ENCODE measurements at regions not wholly inside any gene's neighbourhood (a gene's known extent, or its start where the extent isn't known, plus 50 kb on each side); places are given as distances from the start of the nearest gene placed in this dataset.

DNA sequence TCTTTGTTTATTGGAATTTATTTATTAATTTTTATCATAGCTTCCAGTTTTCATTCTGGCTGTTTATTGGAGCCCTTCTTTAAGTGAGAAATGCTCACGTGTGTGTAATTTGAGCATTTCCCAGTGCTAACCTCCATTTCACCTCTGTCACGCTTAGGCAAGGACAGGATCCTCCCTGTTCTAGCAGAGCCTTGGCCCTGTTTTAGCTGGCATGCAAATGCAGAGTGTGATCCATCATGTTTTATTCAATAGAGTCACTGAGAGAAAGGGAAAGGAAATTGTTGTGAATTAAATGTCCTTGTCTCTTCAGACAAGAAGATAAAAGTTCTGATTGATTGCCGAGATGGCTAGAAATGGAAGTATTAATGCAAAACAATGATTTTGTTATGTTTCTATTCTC is 137.3 kb upstream of the ACO1 start:
- no peak for DNase-seq

DNA sequence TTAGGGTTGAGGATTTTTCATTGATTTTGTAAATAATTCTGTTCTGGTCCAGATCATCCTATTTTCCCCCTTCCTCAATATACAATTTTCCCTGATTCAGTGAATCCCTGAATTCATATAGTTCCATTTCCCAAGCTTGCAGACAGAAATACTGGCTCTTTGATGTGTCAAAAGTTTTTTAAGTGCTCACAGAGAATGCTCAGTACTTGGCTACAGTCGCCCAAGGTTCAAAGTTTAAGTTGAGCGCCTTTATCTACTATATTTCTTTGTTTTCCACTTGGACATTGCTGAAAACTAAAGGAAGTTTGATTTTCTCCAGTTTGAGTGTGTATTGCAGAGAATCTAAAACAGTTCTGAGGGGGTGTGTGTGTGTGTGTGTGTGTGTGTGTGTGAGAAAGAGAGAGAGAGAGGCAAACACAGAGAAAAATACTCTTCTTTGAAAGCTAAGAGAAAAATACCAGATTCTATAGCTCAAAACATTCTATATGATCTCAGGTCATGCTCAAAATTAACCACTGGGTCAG is 136.2 kb upstream of the ACO1 start:
- no peak for DNase-seq

DNA sequence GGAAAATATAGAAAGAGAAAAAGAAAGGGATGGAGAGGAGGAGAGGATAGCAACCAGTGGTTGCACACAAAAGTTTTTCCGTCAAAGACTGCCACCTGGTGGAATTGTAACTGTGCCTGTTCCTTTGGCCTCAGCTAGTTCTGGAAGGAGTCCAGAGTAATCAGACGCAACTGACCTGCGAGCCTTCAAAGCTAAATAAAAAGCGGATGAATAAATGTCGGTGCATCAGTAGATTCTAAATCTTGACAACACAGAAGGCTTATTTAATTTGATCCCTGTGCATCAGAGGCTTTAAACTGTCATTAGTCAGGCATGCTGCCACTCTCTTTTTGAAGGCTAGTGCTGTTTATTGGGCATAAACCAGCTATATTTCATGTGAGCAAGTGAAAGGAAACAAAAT is 132.9 kb upstream of the ACO1 start:
- DNase-seq, result peak; percentile 17

DNA sequence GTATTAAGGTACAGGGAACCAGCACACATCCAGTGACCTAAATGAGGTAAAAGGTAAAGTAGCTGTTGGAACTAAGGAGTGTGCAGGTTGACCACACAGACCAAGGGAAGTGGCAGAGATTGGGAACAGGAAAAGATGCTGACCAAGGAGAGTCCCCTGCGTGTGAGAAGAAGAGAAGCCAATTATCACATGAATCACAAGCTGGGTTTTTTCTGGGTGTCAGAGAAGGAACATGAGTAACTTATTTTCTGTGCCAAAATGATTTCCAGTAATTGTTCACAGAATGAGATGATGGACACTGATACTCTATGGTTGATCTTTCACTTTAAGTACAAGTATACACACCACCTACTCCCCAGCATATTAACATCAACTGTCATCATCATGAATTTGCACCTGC is 130.7 kb upstream of the ACO1 start:
- DNase-seq, result no peak

DNA sequence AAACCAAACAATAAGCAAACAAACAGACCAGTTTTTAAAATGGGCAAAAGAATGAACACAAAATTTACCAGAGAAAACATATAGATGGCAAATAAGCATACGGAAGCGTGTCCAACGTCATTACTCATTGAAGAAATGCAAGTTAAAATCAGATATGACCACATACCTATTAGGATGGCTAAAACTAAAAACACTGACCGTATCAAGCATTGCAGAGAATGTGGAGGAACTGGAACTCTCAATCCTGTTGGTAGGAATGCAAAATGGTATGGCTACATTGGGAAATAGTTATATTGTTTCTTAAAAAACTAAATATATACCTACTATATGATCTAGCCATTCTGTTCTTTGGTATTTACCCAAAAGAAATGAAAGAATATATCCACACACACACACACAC is 129.4 kb upstream of the ACO1 start:
- DNase-seq, result no peak

DNA sequence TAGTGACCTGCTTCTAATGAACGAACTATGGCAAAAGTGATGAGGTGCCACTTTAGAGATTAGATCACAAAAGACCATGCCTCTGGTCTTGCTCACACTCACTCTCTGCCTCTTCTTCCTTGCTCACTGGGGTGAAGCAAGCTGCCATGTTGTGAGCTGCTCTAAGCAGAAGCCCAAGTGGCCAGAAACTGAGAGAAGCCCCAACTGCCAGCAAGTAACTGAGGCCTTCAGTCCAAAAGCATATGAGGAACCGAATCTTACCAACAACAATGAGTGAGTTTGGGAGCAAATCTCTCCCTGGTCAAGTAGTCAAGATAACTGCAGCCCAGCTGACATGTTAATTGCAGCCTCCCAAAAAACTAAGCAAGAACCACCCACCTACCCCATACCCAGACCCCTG is 126.0 kb upstream of the ACO1 start:
- DNase-seq, result no peak

DNA sequence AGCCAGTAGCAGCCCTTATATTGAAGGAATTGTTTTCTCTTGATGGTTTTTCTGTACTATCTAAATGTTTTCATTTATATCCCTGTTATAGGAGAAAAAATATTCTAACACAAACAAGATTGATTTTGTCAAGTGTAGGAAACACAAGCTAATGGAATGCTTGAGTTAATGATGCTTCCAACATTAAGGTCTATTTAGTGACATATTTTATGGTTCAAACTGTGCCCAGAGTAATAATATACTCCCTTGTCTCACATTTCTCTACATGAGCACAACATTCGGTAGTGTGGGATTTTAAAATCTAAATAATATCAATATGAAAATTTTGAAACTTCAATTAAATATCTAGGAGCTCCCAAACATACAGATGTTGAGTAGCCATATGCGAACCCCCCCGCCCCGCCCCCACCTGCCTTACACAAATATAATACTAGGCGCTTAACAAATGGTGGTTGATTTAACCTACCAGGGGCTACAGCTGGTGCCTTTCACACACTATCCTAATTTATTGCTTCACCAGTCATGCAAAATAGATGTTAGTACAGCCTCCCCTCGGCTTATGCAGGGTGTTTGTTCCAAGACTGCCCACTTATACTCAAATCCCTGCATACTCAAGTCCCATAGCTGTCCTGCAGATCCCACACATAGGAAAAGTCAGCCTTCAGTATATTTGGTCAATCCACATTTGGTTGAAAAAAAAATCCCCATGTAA is 124.1 kb upstream of the ACO1 start:
- DNase-seq, result no peak

DNA sequence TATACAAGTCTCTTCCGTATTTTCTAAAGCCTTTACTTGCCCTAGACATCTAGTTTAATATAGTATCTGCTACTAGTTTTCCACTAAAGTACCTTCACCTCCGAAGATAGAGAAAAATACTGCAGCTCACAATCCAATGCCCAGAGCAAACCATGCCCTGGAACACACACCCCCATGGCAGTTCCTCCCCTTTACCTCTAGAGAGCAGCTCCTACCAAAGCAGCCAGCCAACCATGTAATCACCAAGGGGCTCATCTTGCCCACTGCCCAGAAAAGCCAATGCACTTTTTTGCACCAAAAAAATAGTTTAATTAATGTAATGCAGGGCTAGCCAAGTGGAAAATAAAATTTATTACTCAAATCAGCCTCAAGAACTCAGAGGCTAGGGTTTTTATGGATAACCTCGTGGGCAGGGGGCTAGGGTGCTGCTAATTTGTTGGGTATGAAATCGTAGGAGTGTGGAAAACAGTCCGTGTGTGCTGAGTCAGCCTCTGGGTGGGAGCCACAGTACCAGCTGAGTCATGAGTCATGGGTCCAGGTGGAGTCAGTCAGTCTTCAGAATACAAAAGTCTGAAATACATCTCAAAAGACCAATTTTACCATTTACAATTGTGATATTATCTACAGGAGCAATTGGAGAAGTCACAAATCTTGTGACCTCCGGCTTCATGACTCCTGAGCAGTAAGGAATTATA is 120.1 kb upstream of the ACO1 start:
- no peak for DNase-seq

DNA sequence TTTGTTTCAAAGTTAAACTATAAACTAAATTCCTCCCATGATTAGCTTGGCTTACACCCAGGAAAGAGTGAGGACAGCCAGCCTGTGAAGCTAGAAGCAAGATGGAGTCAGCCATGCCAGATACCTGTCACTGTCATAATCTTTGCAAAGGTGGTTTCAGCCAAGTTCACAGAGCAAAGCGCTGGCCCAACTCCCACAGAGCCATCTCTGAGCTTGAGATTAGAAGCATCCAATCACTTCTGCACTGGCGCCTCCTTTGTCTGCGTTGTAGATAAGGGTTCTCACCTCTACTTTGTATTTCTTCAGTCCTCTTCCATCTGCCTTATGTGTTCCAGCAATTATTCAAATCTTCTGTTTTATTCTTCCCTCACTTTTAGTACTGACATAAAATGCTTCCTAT is 119.4 kb upstream of the ACO1 start:
- DNase-seq, result no peak

DNA sequence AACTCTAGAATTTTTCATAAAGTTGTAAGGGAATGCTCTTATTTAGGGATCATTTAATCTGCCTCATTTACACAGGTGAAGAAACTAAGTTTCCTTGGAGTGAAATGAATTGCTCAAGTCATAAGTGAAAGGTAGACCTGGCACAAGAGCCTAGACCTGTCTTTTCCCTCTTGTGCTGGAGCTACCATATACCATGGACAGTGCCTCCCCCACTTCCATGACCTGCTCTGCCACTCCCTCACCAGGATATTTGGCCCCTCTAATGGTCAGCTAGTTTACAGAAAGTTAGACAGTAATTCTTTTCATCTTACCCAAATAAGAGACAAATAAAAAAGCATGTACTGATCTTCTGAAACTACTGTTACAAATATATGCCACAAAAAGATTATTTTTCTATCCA is 105.5 kb upstream of the ACO1 start:
- DNase-seq, result no peak

DNA sequence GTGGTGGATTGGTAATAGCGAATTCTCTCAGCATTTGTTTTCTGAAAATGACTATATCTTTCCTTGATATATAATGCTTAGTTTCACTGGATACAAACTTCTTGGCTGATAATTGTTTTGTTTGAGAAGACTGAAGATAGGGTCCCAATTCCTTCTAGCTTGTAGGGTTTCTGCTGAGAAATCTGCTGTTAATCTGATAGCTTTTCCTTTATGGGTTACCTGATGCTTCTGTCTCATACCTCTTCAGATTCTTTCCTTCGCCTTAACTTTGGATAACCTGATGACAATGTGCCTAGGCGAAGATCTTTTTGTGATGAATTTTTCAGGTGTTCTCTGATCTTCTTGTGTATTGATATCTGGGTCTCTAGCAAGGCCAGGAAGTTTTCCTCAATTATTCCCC is 94.7 kb upstream of the ACO1 start:
- no peak for DNase-seq

DNA sequence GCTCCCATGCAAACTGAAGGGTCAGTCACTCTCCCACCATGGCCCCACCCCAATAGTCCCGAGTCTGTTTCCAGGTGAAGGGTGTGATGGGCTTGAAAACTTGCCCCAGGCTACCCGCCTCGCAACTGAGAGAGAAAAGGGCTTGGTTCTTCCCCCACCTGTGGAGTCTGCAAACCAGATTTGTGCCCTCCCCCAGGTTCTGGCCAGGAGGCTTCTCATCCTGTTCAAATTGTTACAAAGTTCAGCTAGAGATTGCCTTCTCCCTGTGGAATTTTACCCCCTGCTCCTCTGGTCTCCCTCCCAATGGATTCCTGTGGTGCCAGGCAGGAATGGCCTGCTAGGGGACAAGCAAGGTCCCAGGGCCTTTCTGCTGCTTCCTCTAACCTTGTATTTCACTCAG is 93.1 kb upstream of the ACO1 start:
- DNase-seq, result no peak

DNA sequence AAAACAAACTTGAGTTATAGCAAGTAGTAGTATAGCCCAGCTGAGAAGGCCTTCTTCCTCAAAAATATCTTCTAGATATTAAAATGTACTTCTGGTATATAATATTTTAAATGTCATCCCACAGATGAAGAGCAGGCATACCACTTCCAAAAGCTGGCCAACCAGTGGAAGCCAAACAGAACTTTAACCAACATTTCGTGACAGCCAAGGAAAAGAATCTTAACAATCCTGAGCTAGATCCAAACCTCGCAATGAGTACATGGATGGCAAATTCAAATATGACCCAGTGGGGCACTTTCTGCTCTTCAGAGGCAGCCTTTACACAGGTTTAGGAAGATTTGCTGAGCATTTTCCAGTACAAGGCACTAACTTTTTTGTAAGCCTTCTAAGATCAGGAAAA is 91.8 kb upstream of the ACO1 start:
- no peak for DNase-seq

DNA sequence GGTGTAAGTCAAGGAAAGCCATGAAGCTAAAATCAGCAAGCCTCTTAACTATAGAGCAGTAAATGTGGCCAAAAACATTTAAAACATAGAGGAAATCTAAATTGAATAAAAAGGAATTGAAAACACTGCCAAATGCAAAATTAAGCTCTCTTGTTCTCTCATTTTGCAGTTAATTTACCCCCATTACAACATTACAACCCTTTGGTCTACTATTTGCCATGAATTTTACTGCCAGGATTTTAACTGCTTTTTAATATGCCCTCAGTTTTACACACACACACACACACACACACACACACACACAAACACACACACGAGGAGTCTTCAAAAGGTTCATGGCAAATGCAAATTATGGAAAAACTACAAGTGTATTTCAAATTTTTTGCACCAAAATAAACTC is 91.4 kb upstream of the ACO1 start:
- no peak for DNase-seq

DNA sequence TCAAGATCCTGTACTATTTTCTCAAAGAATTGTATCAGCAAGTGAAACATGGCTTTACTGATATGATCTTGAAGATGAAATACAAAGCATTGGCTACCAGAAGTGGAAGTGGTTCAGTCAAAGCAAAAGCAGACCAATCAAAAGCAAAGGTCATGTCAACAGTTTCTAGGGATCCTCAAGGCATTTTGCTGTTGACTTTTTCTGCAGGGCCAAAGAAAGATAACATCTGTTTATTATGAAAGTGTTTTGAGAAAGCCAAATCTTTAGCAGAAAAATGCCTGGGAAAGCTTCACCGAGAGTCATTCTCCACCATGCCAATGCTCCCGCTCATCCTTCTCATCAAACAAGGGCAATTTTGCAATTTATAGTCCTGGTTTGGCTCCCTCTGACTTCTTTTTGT is 90.3 kb upstream of the ACO1 start:
- DNase-seq, result no peak

DNA sequence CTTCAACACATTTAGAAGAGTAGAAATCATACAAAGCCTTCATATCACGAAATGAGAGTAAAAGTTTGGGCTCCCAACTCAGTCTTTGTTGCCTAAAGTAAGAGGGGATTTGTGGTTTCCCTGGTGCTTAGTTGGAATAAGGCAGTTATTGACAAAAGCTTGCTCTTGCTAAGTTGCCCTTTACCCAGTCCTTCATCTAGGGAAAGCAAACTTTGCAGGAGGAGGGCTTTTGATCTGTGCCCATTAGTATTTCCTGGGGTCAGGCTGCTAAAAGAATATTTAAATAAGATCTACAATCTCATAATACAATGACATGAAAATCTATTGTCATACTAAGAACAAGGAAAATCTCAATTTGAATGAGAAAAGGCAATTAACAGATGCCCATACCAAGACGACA is 84.1 kb upstream of the ACO1 start:
- no peak for DNase-seq

DNA sequence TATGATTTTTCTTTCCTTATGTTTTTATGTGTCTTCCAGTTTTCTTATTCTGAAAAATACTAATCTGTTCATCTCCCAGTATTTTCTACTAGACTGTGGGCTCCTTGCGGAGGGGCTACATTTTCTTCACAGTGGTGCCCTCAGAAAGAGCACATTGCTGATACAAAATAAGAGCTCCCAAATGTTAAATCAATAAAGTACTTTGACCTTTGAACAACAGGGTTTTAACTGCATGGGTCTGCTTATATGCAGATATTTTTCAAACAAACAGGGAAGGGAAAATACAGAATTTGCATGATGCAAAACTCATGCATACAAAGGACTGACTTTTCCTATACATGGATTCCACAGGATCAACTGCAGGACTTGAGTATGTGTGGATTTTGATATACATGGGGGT is 79.9 kb upstream of the ACO1 start:
- no peak for DNase-seq

DNA sequence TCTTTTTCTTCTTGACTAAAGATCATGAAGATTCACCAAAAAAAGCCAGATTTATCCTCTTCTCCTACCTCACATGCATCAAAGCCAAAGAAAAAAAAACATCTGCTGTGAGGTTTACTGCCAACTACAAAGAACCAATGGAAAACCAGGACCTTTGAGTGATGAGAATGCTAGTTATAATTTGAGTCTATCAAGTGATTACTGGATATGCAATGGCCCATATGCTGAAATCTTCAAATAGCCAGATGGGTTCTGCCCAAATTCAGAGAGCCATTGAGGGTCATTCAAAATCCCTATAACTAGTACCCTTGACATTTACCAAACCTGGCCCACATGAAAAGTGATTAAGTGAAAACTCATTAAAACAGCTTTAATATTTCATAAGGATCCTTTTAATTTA is 78.4 kb upstream of the ACO1 start:
- DNase-seq, result no peak

DNA sequence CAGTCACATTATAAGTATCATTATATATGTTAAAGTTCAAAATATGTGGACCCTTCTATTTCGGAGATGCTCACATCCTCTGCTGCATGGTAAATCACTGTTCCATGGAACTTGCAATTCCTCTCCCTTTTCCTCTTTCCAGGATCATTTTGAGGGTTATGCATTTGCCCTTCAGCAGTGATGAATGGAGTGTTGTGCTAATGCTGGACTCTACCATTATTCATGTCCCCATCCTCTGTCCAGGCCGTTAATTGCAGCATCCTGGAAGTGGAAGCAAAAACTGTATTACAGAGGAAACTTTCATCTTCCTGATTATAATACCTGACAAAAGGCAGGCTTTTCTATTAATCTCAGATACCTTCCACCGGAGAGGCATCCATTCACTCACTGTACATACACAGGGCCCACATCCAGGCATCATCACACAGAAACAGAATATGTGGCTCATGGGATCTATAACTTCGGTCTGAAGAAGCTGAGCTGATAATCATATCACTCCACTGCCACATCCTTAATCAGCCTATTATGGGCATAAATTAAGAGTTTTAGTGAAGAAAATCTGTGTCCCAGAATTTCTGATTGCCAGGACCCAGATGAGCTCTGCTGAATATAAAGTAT is 65.0 kb upstream of the ACO1 start:
- DNase-seq, result no peak

DNA sequence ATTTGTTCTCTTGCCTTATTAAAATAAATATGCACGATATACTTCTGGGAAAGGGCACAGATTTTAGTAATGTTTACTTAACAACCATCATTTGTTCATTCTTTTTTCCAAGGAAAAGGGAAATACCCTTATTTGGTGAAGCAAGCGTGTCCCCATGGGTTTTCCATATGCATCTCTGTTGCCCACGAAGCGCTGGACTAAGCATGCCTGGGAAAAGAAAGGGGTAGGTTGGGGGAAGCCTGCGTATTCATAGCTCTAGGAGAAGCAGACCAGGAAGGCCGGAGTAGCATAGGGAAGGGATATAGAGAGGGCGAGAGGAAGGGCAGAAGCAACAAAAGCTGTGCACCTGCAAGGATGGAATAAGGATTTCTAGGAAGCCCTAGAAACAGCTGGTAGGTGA is 61.8 kb upstream of the ACO1 start:
- DNase-seq, result no peak

DNA sequence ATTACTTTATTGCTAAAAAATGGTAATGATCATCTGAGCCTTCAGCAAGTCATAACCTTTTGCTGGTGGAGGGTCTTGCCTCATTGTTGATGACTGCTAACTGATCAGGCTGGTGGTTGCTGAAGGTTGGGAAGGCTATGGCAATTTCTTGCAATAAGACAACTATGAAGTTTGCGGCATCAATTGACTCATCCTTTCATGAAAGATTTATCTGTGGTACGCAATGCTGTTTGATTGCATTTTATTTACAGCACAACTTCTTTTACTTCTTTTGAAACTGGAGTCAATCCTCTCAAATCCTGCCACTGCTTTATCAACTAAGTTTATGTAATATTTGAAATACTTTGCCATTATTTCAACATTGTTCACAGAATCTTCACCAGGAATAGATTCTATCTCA is 58.3 kb upstream of the ACO1 start:
- no peak for DNase-seq

DNA sequence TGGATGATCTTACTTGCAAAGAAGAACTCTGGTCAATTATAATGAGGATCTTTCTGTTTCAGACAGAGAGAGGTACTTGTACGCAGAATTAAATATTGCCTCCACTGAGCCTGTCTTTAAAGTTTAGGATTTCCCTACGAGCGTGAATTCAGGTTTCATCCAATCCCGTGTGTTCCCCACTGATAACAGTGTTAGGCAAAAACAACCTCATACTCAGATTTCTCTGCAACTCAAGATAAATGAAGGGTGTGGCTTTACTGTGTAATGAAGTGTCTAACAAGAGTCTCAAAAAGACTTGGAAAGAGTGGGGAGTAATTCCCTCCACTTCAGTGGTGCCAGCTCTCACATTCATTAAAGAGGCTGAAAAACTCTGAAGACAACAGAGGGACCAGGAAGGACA is 53.2 kb upstream of the ACO1 start:
- no peak for DNase-seq

DNA sequence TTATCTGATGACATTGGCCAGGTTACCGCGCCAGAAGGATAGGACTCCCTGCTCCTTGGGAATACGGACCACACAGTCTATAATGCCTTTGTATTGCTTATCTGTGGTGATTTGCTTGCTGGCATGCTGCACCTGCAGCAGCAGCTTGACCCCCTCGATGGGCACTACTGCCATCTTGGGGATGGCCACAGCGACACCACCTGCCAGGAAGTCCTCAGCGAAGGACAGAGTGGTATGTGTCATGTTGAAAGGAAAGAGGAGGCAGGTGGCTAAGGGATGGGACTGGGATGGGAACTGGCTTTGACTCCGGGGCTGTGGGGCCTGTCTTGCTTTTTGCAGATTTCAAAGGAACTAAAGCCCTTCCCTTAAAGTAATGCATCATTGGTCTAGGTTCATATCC is 50.3 kb upstream of the ACO1 start:
- DNase-seq, result no peak

Measured in CD4-positive, alpha-beta T cell treated with Interleukin-17A for 1 hour (primary cell).